Suppressor macrophage (primary cell): ENCODE measurements at regions not wholly inside any gene's neighbourhood (a gene's known extent, or its start where the extent isn't known, plus 50 kb on each side); places are given as distances from the start of the nearest gene placed in this dataset.

Experiments
- DNase-seq, 4 experiments: peaks; one replicate each; pipeline ENCODE4 v3.0.0-alpha.2; 2020 to 2022

- DNase-seq = no peak
These were observed 103.4 kb downstream of the IL20RB start for GRCh38 chr3:137061186-137061585.

GRCh38 chr3:137062250-137062649, 104.5 kb downstream of the IL20RB start:
- no peak for DNase-seq

- no peak for DNase-seq
These were observed 107.6 kb downstream of the IL20RB start for GRCh38 chr3:137065381-137065780.

- no peak for DNase-seq
These were observed 108.3 kb downstream of the IL20RB start for GRCh38 chr3:137066092-137066491.

DNA sequence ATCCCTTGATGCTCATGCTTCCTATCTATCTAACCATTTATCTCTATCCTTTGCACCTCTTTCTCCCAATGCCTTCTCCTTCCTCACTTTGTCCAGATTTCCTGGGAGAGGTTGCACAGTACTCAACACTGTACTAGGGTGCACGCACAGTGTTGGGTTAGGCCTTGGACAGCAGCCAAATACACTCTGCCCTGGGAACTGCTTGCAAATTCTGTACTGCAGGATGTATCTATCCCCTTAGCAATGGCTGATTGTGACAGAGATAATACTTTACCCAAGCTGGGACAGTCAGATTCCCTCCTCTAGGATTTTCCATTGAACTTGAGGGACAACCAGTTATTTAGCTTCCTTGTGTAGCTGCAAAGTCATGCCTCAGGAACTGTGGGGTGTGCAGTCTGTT, 113.3 kb downstream of the IL20RB start:
- no peak for DNase-seq

GRCh38 chr3:137075020-137075419, 117.2 kb downstream of the IL20RB start:
- no peak for DNase-seq

- no peak for DNase-seq
These were observed 120.3 kb downstream of the IL20RB start for GRCh38 chr3:137078040-137078439.

DNA sequence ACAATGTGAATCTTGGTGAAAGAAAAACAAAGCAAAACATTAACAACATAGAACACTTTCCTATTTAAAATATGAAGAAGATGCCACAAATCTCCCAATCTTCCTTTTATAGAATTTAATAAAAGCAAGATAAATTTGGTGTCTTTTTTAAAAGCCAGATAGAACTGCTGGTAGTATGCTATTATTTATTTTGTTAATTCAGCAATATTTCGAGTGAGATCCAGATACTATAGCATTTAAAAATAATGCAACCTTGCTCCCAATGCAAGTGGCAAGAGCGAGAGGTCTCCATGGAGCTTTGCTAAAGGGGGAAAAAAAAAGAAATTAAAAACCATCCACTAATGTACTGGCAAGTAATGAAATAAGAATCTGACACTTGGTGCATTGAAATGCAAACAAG, 121.8 kb downstream of the IL20RB start:
- no peak for DNase-seq

GRCh38 chr3:137081711-137082110, 123.9 kb downstream of the IL20RB start:
- DNase-seq = no peak

- DNase-seq = no peak
These were observed 125.0 kb downstream of the IL20RB start for GRCh38 chr3:137082763-137083162.

DNA sequence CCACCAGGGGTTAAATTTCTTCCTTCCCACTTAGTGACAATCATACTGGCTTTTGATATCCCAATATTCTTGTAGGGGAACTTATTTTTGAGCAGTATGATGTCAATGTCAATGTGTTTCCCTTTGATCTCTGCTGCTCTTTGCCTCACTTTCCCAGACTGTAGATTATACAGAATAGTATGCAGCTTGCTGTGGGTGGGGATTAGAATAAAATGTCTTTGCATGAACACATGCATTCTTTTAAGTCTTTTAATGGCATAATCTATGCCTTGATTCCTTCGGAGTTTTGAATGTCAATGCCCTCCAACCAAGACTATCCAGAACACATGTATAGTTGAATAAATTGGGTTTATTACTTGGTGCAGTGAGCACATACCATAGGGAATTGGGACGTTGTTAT, 125.5 kb downstream of the IL20RB start:
- DNase-seq = no peak

DNA sequence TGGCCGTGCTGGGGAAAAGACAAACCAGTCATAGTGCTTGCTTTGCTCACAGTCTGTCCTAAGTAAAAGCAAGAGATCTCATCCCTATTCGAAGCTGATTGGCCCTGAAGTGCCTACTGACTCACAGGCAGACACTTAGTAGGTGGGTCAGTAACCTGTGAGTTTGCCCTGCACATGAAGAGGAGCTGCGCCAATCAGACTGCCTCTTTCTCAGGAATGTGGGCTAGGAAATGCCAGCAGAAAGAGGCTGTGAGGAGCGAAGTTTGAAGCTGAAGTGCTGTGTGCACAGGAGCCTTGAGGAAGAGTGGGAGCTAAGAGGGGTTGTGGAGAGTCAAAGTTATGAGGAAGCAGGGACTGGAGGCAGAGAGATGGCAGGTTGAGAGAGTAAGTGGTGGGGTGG, 126.8 kb downstream of the IL20RB start:
- DNase-seq = no peak

DNA sequence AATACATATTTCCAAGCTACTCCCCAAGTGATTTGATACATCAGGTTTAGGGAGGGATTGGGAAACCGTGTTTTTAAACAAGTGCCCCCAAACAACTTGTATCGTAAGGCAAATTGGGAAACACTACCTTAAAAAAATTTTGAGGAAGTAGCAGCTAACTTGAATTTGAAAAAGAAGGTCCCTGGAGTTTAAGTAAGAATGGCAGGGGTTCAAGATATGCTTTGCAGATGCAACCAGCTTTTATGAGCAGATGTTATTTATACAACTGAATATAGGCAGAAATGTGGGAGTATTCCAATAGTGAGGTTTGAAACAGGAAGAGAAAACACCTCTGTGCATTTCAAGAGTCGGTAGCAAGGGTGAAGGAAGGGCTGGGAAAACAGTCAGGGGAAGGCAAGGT, 139.6 kb downstream of the IL20RB start:
- no peak for DNase-seq

GRCh38 chr3:137097852-137098251, 140.1 kb downstream of the IL20RB start:
- no peak for DNase-seq

GRCh38 chr3:137099364-137100219, 141.8 kb downstream of the IL20RB start:
- DNase-seq = no peak

DNA sequence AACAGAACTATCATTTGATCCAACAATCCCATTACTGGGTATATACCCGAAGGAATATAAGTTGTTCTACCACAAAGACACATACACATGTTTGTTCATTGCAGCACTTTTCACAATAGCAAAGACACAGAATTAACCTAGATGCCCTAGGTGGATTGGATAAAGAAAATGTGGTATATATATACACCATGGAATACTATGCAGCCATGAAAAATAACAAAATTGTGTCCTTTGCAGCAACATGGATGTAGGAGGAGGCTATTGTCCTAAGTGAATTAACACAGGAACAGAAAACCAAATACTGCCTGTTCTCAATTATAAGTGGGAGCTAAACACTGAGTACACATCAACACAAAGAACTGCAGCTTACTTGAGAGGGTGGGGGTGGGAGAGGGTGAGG, 142.5 kb downstream of the IL20RB start:
- DNase-seq = no peak

DNA sequence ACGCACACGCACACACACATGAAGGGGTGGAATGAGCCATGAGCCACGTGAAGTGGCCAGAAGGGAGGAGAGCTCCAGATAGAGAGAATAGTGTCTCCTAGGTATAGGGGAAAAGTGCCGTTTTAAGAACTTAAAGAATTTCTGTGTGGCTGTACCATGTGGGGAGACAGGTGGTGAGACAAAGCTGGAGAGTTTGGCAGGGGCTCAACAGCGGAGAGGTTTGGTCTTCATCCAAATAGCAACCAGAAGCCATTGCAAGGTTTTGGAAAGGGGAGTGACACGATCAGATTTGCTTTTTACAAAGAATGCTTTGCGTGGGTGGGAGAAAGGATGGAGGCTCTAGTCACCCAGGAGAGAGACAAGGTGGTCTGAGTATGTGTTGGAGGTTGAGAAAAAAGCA, 146.0 kb downstream of the IL20RB start:
- DNase-seq = no peak

- peak; percentile 63 to 88 (median 72) for DNase-seq
These were observed 147.6 kb downstream of the IL20RB start for GRCh38 chr3:137105277-137105977.

DNA sequence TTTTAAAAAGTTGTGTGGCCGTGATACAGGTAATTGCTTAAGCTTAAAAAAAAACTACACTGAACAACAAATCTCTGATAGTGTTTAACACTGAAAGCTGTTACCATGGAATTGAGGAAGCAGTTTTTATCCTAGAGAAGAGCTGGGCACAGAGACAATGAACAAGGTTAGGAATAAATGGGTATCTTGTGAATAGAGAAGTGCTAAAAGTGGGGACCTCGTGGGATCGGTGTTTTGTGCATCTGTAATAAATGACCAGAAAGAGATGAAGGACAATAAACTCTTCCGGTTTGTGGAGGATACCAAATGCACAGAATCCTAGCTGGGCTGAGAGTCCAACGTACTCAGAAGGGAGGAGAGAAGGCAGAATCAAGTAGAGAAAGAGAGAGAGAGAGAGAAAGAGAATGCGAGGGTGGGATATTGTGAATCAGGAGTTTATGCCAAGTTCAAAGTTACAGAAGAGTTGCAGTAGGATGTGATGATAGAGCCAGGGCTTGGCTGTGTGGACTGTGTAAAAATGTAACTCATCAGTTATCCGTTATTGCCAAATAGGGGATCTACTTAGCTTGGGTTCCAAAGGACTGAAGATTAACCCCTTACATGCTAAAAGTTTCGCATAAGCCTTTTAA, 148.9 kb downstream of the IL20RB start:
- DNase-seq = no peak

DNA sequence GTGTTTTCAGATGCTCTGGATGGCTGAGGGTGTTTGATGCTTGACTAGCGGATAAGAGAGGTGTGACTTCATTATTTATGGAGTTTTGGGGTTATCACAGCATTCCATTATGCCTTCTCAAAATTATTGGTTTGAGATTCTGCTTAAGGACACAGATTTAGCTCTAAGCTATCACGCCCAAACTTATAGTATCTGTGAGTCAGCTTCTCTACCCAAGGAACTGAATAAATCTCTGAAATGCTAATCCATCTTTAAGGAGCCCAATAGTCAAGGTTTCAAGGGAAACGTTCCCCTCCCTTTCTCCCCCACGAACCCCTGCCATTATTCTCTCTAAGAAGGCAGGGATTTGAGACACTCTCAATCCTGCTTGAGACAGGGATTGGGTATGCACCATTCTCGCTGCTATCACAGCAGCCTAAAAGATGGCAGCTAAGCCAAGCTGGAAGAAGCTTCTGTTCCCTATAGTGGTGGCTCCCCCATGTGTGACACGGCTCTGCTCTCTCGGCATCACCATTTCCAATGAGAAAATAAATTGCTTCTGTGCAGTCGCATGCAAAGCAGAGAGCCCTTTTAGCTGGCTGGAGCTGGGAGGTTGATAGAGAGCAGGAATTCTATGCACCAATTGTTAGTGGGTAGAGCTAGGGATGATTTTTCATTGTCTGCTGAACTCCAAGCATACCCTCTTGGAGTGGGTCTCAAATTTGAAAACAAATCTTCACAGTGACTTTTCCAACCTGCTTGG, 151.1 kb downstream of the IL20RB start:
- DNase-seq = no peak

- DNase-seq = peak; percentile 7 to 37 (median 18)
These were observed 152.7 kb downstream of the IL20RB start for GRCh38 chr3:137110392-137110996.

DNA sequence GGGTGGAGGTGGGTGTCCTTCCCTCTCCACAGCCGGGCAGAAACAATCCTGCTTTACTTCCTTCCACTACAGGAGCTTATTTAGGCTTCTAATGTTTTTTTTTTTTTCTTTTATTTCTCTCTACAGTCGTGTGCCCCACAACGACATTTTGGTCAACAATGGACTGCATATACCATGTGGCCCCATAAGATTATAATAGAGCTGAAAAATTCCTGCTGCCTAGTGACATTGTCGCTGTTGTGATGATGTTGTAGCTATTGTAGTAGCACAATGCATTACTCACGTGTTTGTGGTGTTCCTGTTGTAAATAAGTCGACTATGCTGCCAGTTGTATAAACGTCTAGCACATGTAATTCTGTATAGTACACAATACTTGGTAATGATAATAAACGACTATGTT, 153.7 kb downstream of the IL20RB start:
- no peak for DNase-seq

GRCh38 chr3:137116619-137117018, 158.8 kb downstream of the IL20RB start:
- no peak for DNase-seq
